ENCODE measurements at regions not wholly inside any gene's neighbourhood (a gene's known extent, or its start where the extent isn't known, plus 50 kb on each side); places are given as distances from the start of the nearest gene placed in this dataset.
"Not testable (repeated sequence)": the region's sequence is repeated elsewhere in the genome, so short reads cannot be mapped to it uniquely, and the experiment has no call there.

- no peak for DNase-seq
Measured at GRCh38 chr17:70888324-70888723, 719.0 kb downstream of the KCNJ2 start.

- no peak for DNase-seq
Measured at GRCh38 chr17:70891306-70891705, 722.0 kb downstream of the KCNJ2 start.

GRCh38 chr17:70892527-70892926, 723.2 kb downstream of the KCNJ2 start:
- DNase-seq, result no peak

GRCh38 chr17:70896843-70897242, 727.5 kb downstream of the KCNJ2 start:
- DNase-seq, result no peak

GRCh38 chr17:70897446-70897845, 728.1 kb downstream of the KCNJ2 start:
- DNase-seq, result no peak

GRCh38 chr17:70901870-70902269, 732.5 kb downstream of the KCNJ2 start:
- DNase-seq, result no peak

- no peak for DNase-seq
Measured at GRCh38 chr17:70905796-70906195, 736.5 kb downstream of the KCNJ2 start.

GRCh38 chr17:70906808-70907207, 737.5 kb downstream of the KCNJ2 start:
- DNase-seq, result no peak

- no peak for DNase-seq
Measured at GRCh38 chr17:70912716-70913485, 743.6 kb downstream of the KCNJ2 start.

GRCh38 chr17:70916469-70916868, 747.1 kb downstream of the KCNJ2 start:
- no peak for DNase-seq

GRCh38 chr17:70919241-70919640, 749.9 kb downstream of the KCNJ2 start:
- no peak for DNase-seq

GRCh38 chr17:70920416-70920815, 751.1 kb downstream of the KCNJ2 start:
- DNase-seq, result no peak

- no peak for DNase-seq
Measured at GRCh38 chr17:70922268-70922667, 752.9 kb downstream of the KCNJ2 start.

- DNase-seq, result no peak
Measured at GRCh38 chr17:70924776-70925175, 755.4 kb downstream of the KCNJ2 start.

GRCh38 chr17:70929226-70929625, 759.9 kb downstream of the KCNJ2 start:
- no peak for DNase-seq

- no peak for DNase-seq
Measured at GRCh38 chr17:70934231-70934630, 764.9 kb downstream of the KCNJ2 start.

GRCh38 chr17:70934835-70935234, 765.5 kb downstream of the KCNJ2 start:
- no peak for DNase-seq

GRCh38 chr17:70936724-70937123, 767.4 kb downstream of the KCNJ2 start:
- DNase-seq, result no peak

GRCh38 chr17:70938336-70938735, 769.0 kb downstream of the KCNJ2 start:
- DNase-seq, result no peak

- no peak for DNase-seq
Measured at GRCh38 chr17:70945386-70945785, 776.1 kb downstream of the KCNJ2 start.

- no peak for DNase-seq
Measured at GRCh38 chr17:70947215-70947614, 777.9 kb downstream of the KCNJ2 start.

GRCh38 chr17:70947636-70948565, 778.6 kb downstream of the KCNJ2 start:
- DNase-seq, result no peak

- not testable (repeated sequence) for DNase-seq
Measured at GRCh38 chr17:70953140-70953539, 783.8 kb downstream of the KCNJ2 start.

GRCh38 chr17:70955441-70955840, 786.1 kb downstream of the KCNJ2 start:
- DNase-seq, result no peak

Data from CD4-positive, alpha-beta T cell treated with Interleukin-4 for 1 hour (primary cell).